Amniotic epithelial cell (primary cell): ENCODE measurements at regions not wholly inside any gene's neighbourhood (a gene's known extent, or its start where the extent isn't known, plus 50 kb on each side); places are given as distances from the start of the nearest gene placed in this dataset.
"Not testable (repeated sequence)": the region's sequence is repeated elsewhere in the genome, so short reads cannot be mapped to it uniquely, and the experiment has no call there.

Experiments
- DNase-seq: peaks from one replicate; pipeline ENCODE4 v3.0.0-alpha.2; 2010; ENCODE audit warnings: low read depth

- no peak for DNase-seq
Measured at GRCh38 chr13:58376349-58376748, 744.8 kb downstream of the PCDH17 start.

- DNase-seq: no peak
Measured at GRCh38 chr13:58376775-58377174, 745.2 kb downstream of the PCDH17 start.

- DNase-seq: no peak
Measured at GRCh38 chr13:58379221-58379620, 747.7 kb downstream of the PCDH17 start.

GRCh38 chr13:58385336-58385735 is 753.8 kb downstream of the PCDH17 start:
- not testable (repeated sequence) for DNase-seq

GRCh38 chr13:58397596-58398387 is 766.2 kb downstream of the PCDH17 start:
- no peak for DNase-seq

- DNase-seq: no peak
Measured at GRCh38 chr13:58399263-58399662, 767.7 kb downstream of the PCDH17 start.

GRCh38 chr13:58406545-58406944 is 775.0 kb downstream of the PCDH17 start:
- DNase-seq: no peak

GRCh38 chr13:58429917-58430316 is 798.4 kb downstream of the PCDH17 start:
- DNase-seq: no peak

- no peak for DNase-seq
Measured at GRCh38 chr13:58434943-58435342, 803.4 kb downstream of the PCDH17 start.

GRCh38 chr13:58437427-58437826 is 805.9 kb downstream of the PCDH17 start:
- DNase-seq: no peak

- no peak for DNase-seq
Measured at GRCh38 chr13:58446979-58447378, 815.4 kb downstream of the PCDH17 start.

GRCh38 chr13:58452123-58452623 is 820.6 kb downstream of the PCDH17 start:
- peak; percentile 9 for DNase-seq

GRCh38 chr13:58455094-58455493 is 823.5 kb downstream of the PCDH17 start:
- DNase-seq: no peak

- no peak for DNase-seq
Measured at GRCh38 chr13:58461217-58461616, 829.7 kb downstream of the PCDH17 start.

GRCh38 chr13:58463841-58464240 is 832.3 kb downstream of the PCDH17 start:
- no peak for DNase-seq

- DNase-seq: no peak
Measured at GRCh38 chr13:58467176-58467575, 835.6 kb downstream of the PCDH17 start.

GRCh38 chr13:58472483-58472882 is 840.9 kb downstream of the PCDH17 start:
- DNase-seq: no peak

- no peak for DNase-seq
Measured at GRCh38 chr13:58474581-58474980, 843.0 kb downstream of the PCDH17 start.

GRCh38 chr13:58476206-58476918 is 844.8 kb downstream of the PCDH17 start:
- no peak for DNase-seq

GRCh38 chr13:58478858-58479257 is 847.3 kb downstream of the PCDH17 start:
- DNase-seq: no peak

- no peak for DNase-seq
Measured at GRCh38 chr13:58480061-58480460, 848.5 kb downstream of the PCDH17 start.

- DNase-seq: no peak
Measured at GRCh38 chr13:58488251-58488650, 856.7 kb downstream of the PCDH17 start.

- no peak for DNase-seq
Measured at GRCh38 chr13:58495668-58496067, 864.1 kb downstream of the PCDH17 start.
